ENCODE measurements at regions not wholly inside any gene's neighbourhood (a gene's known extent, or its start where the extent isn't known, plus 50 kb on each side); places are given as distances from the start of the nearest gene placed in this dataset.

- H3K4me3 Mint-ChIP-seq: no peak overlapping the region
- no peaks in the 10 kb centered on the region for H3K9me3 Mint-ChIP-seq (ENCODE audit: insufficient read depth)
- no peak overlapping the region for H2AFZ ChIP-seq (ENCODE audit: insufficient read depth, low read depth, low read length, poor library complexity, severe bottlenecking)
- no peak overlapping the region for H3K4me2 ChIP-seq (replicated peaks; ENCODE audit: low read depth, low read length, poor library complexity, severe bottlenecking)
- ATAC-seq (ENCODE audit: low read depth): no peak
- no peaks in the 10 kb centered on the region for H3K27me3 Mint-ChIP-seq
- no peaks in the 10 kb centered on the region for H3K4me1 ChIP-seq (ENCODE audit: control insufficient read depth in 2 of 2, insufficient read depth in 2 of 2, low read length in 2 of 2)
- no peaks in the 10 kb centered on the region for H3K27me3 ChIP-seq (replicated peaks in 1 of 4; ENCODE audit: control extremely low read depth in 1 of 4, control insufficient read depth in 3 of 4, insufficient read depth in 4 of 4, low read length in 3 of 4)
- peaks cover 0 to 2% of the 10 kb centered on the region in 2 experiments for H3K36me3 ChIP-seq (replicated peaks in 1 of 2; ENCODE audit: control extremely low read depth in 1 of 2, control insufficient read depth in 1 of 2, extremely low read depth in 1 of 2, insufficient read depth in 2 of 2, low read length in 1 of 2)
- no peak for DNase-seq
- H4K20me1 ChIP-seq (ENCODE audit: control insufficient read depth, insufficient read depth, low read length, poor library complexity, severe bottlenecking): peaks cover 10% of the 10 kb centered on the region
- H3K27ac ChIP-seq (ENCODE audit: low read length in 2 of 2): no peak overlapping the region
- ChIA-PET CTCF (no interaction called here), POLR2A (no interaction called here)
- H3K27ac Mint-ChIP-seq: no peak overlapping the region
- H3K9ac ChIP-seq (ENCODE audit: low read length): no peak overlapping the region
- H3K79me2 ChIP-seq (ENCODE audit: control insufficient read depth, insufficient read depth, low read length): peaks cover 17% of the 10 kb centered on the region
- H3K9me3 ChIP-seq (ENCODE audit: control extremely low read depth in 1 of 3, control insufficient read depth in 2 of 3, insufficient read depth in 1 of 3, low read length in 2 of 3): no peaks in the 10 kb centered on the region
- intact Hi-C loops (cut with micrococcal nuclease): no loop called here
- TF ChIP-seq CTCF (IDR thresholded peaks at IDR 0.05) (no peak), EZH2 (IDR thresholded peaks at IDR 0.05; ENCODE audit: borderline replicate concordance, insufficient read depth, low read depth, low read length, poor library complexity, severe bottlenecking) (no peak)
- 95% methylated on average over 20 of the region's 20 CpGs for WGBS (ENCODE audit: insufficient coverage)
- no peaks in the 10 kb centered on the region for H3K4me1 Mint-ChIP-seq
- H3K4me3 ChIP-seq (ENCODE audit: control extremely low read depth in 1 of 5, extremely low read depth in 1 of 5, insufficient read depth in 1 of 5, low read depth in 2 of 5, low read length in 4 of 5): no peak overlapping the region
Observed at GRCh38 chr22:49570032-49570848, 257.4 kb downstream of the BRD1 start.

- POLR2A ChIA-PET: no interaction called here
Observed at GRCh38 chr22:49569286-49570031, 258.2 kb downstream of the BRD1 start.

More at GRCh38 chr22:49569286-49570031, 258.2 kb downstream of the BRD1 start:
- DNase-seq: no peak
- Histone ChIP-seq H3K36me3 (replicated peaks in 1 of 2; ENCODE audit: control extremely low read depth in 1 of 2, control insufficient read depth in 1 of 2, extremely low read depth in 1 of 2, insufficient read depth in 2 of 2, low read length in 1 of 2) (peaks cover 0 to 2% of the 10 kb centered on the region in 2 experiments), H3K9ac (ENCODE audit: low read length) (no peak overlapping the region), H3K27ac (ENCODE audit: low read length in 2 of 2) (no peak overlapping the region), H3K79me2 (ENCODE audit: control insufficient read depth, insufficient read depth, low read length) (peaks cover 22% of the 10 kb centered on the region), H3K4me2 (replicated peaks; ENCODE audit: low read depth, low read length, poor library complexity, severe bottlenecking) (no peak overlapping the region), H3K4me3 (ENCODE audit: control extremely low read depth in 1 of 5, extremely low read depth in 1 of 5, insufficient read depth in 1 of 5, low read depth in 2 of 5, low read length in 4 of 5) (no peak overlapping the region), H4K20me1 (ENCODE audit: control insufficient read depth, insufficient read depth, low read length, poor library complexity, severe bottlenecking) (peaks cover 5% of the 10 kb centered on the region), H2AFZ (ENCODE audit: insufficient read depth, low read depth, low read length, poor library complexity, severe bottlenecking) (no peak overlapping the region), H3K9me3 (ENCODE audit: control extremely low read depth in 1 of 3, control insufficient read depth in 2 of 3, insufficient read depth in 1 of 3, low read length in 2 of 3) (no peaks in the 10 kb centered on the region), H3K27me3 (replicated peaks in 1 of 4; ENCODE audit: control extremely low read depth in 1 of 4, control insufficient read depth in 3 of 4, insufficient read depth in 4 of 4, low read length in 3 of 4) (no peaks in the 10 kb centered on the region), H3K4me1 (ENCODE audit: control insufficient read depth in 2 of 2, insufficient read depth in 2 of 2, low read length in 2 of 2) (no peaks in the 10 kb centered on the region)
- Mint-ChIP-seq H3K4me3 (no peak overlapping the region), H3K27ac (no peak overlapping the region), H3K4me1 (no peaks in the 10 kb centered on the region), H3K27me3 (no peaks in the 10 kb centered on the region), H3K9me3 (ENCODE audit: insufficient read depth) (no peaks in the 10 kb centered on the region)
- no peak for ATAC-seq (ENCODE audit: low read depth)
- intact Hi-C loops (cut with micrococcal nuclease): no loop called here
- WGBS (ENCODE audit: insufficient coverage): 88% methylated on average over 37 of the region's 37 CpGs
- CTCF ChIA-PET: no interaction called here
- TF ChIP-seq EZH2 (IDR thresholded peaks at IDR 0.05; ENCODE audit: borderline replicate concordance, insufficient read depth, low read depth, low read length, poor library complexity, severe bottlenecking) (no peak), CTCF (IDR thresholded peaks at IDR 0.05) (no peak)
